H9 (cell line): ENCODE measurements at regions not wholly inside any gene's neighbourhood (a gene's known extent, or its start where the extent isn't known, plus 50 kb on each side); places are given as distances from the start of the nearest gene placed in this dataset.
"Not testable (repeated sequence)": the region's sequence is repeated elsewhere in the genome, so short reads cannot be mapped to it uniquely, and the experiment has no call there.

ENCODE experiments used
- DNase-seq: peaks from one replicate; pipeline ENCODE4 v3.0.0-alpha.2; 2017
- H2AFZ ChIP-seq: one replicate; pipeline ENCODE4 v1.6.1; 2013; ENCODE audit warnings: mild to moderate bottlenecking, low read length, control low read depth, moderate library complexity
- H2AK5ac ChIP-seq: 2 replicates; pipeline ENCODE4 v1.6.1; 2013; ENCODE audit warnings: low read length, control low read depth, mixed read lengths; ENCODE audit not compliant: insufficient read length
- H2BK120ac ChIP-seq: one replicate; pipeline ENCODE4 v1.6.1; 2013; ENCODE audit warnings: low read depth, mild to moderate bottlenecking, low read length, control low read depth, inconsistent platforms; ENCODE audit not compliant: poor library complexity, severe bottlenecking
- H2BK12ac ChIP-seq: 2 replicates; pipeline ENCODE4 v1.6.1; 2013; ENCODE audit warnings: low read length, control low read depth, mixed read lengths, low read depth; ENCODE audit not compliant: insufficient read length
- H2BK15ac ChIP-seq: 2 replicates; pipeline ENCODE4 v1.6.1; 2013; ENCODE audit warnings: low read depth, low read length, control low read depth
- H2BK20ac ChIP-seq: one replicate; pipeline ENCODE4 v1.6.1; 2013; ENCODE audit warnings: low read depth, mild to moderate bottlenecking, low read length, control low read depth, inconsistent platforms; ENCODE audit not compliant: poor library complexity, severe bottlenecking
- H2BK5ac ChIP-seq: 2 replicates; pipeline ENCODE4 v1.6.1; 2013; ENCODE audit warnings: low read length, control low read depth, mixed read lengths; ENCODE audit not compliant: insufficient read length
- H3K14ac ChIP-seq: 2 replicates; pipeline ENCODE4 v1.6.1; 2013; ENCODE audit warnings: low read length, control low read depth; ENCODE audit not compliant: insufficient read depth
- H3K18ac ChIP-seq: 2 replicates; pipeline ENCODE4 v1.6.1; 2013; ENCODE audit warnings: low read depth, mild to moderate bottlenecking, mixed read lengths, low read length, control low read depth; ENCODE audit not compliant: insufficient read length
- H3K23ac ChIP-seq: 2 replicates; pipeline ENCODE4 v1.6.1; 2013; ENCODE audit warnings: low read length, control low read depth, mixed read lengths, low read depth; ENCODE audit not compliant: insufficient read length
- H3K23me2 ChIP-seq: 2 replicates; pipeline ENCODE4 v1.6.1; 2013; ENCODE audit warnings: low read depth, mild to moderate bottlenecking, mixed read lengths, low read length, control low read depth; ENCODE audit not compliant: insufficient read length, poor library complexity, severe bottlenecking
- H3K27ac ChIP-seq: 2 replicates; pipeline ENCODE4 v1.5.1; 2013; ENCODE audit warnings: low read length, control low read depth, mixed read lengths, low read depth; ENCODE audit not compliant: insufficient read length
- H3K27me3 ChIP-seq: 2 replicates; pipeline ENCODE4 v1.6.1; 2013; ENCODE audit warnings: low read length, control low read depth, inconsistent platforms; ENCODE audit not compliant: insufficient read depth
- H3K4ac ChIP-seq: 2 replicates; pipeline ENCODE4 v1.6.1; 2013; ENCODE audit warnings: low read depth, mild to moderate bottlenecking, control low read depth, inconsistent platforms, low read length, moderate library complexity
- H3K4me1 ChIP-seq: 2 replicates; pipeline ENCODE4 v1.6.1; 2013; ENCODE audit warnings: low read length, control low read depth, inconsistent platforms; ENCODE audit not compliant: insufficient read depth
- H3K4me2 ChIP-seq: 2 replicates; pipeline ENCODE4 v1.6.1; 2013; ENCODE audit warnings: low read length, control low read depth, mixed read lengths; ENCODE audit not compliant: insufficient read length, insufficient read depth
- H3K56ac ChIP-seq: 2 replicates; pipeline ENCODE4 v1.6.1; 2013; ENCODE audit warnings: low read depth, mild to moderate bottlenecking, mixed read lengths, low read length, control low read depth; ENCODE audit not compliant: insufficient read length
- H3K79me1 ChIP-seq: 2 replicates; pipeline ENCODE4 v1.6.1; 2013; ENCODE audit warnings: low read depth, mild to moderate bottlenecking, moderate library complexity, low read length, control low read depth, inconsistent platforms; ENCODE audit not compliant: insufficient read depth, poor library complexity, severe bottlenecking
- H3K79me2 ChIP-seq: 2 replicates; pipeline ENCODE4 v1.6.1; 2013; ENCODE audit warnings: low read length, control low read depth, inconsistent platforms; ENCODE audit not compliant: insufficient read depth
- H3K9ac ChIP-seq: 2 replicates; pipeline ENCODE4 v1.6.1; 2013; ENCODE audit warnings: low read length, control low read depth, mixed read lengths; ENCODE audit not compliant: insufficient read length; ENCODE audit errors: extremely low read depth
- H3K9me3 ChIP-seq: one replicate; pipeline ENCODE4 v1.6.1; 2013; ENCODE audit warnings: low read depth, low read length, inconsistent platforms; ENCODE audit not compliant: control insufficient read depth
- H3T11ph ChIP-seq: one replicate; pipeline ENCODE4 v1.6.1; 2013; ENCODE audit warnings: mild to moderate bottlenecking, low read length, control low read depth, inconsistent platforms
- H4K20me1 ChIP-seq: one replicate; pipeline ENCODE4 v1.6.1; 2013; ENCODE audit not compliant: control insufficient read depth, insufficient read length, insufficient read depth
- H4K5ac ChIP-seq: 2 replicates; pipeline ENCODE4 v1.6.1; 2013; ENCODE audit warnings: low read depth, mild to moderate bottlenecking, mixed read lengths, low read length, control low read depth; ENCODE audit not compliant: insufficient read length
- H4K8ac ChIP-seq: replicated peaks from 2 replicates; pipeline ENCODE4 v1.6.1; 2013; ENCODE audit warnings: low read length, control low read depth, mixed read lengths, low read depth; ENCODE audit not compliant: insufficient read length
- H4K91ac ChIP-seq: 2 replicates; pipeline ENCODE4 v1.6.1; 2013; ENCODE audit warnings: low read depth, mild to moderate bottlenecking, moderate library complexity, mixed read lengths, low read length, control low read depth; ENCODE audit not compliant: insufficient read length
- H3K27ac Mint-ChIP-seq, 3 experiments: 2 replicates in 2 of 3; 3 replicates in 1 of 3; pipeline ENCODE4 v1.8.0; 2020 to 2021; ENCODE audit warnings: mixed read lengths in 3 of 3, mild to moderate bottlenecking in 1 of 3, moderate library complexity in 1 of 3
- H3K27me3 Mint-ChIP-seq: 2 replicates; pipeline ENCODE4 v1.8.0; 2021; ENCODE audit warnings: low read depth, mild to moderate bottlenecking, moderate library complexity, mixed read lengths
- H3K36me3 Mint-ChIP-seq, 3 experiments: 2 replicates in 2 of 3; 3 replicates in 1 of 3; pipeline ENCODE4 v1.8.0; 2020 to 2021; ENCODE audit warnings: low read depth in 3 of 3, mixed read lengths in 3 of 3; ENCODE audit not compliant: insufficient read depth in 1 of 3
- H3K4me1 Mint-ChIP-seq, 2 experiments: 2 replicates each; pipeline ENCODE4 v1.8.0; 2020; ENCODE audit warnings: mixed read lengths in 2 of 2
- H3K4me3 Mint-ChIP-seq, 2 experiments: 2 replicates in 1 of 2; 3 replicates in 1 of 2; pipeline ENCODE4 v1.8.0; 2020 to 2021; ENCODE audit warnings: mild to moderate bottlenecking in 2 of 2, mixed read lengths in 2 of 2, moderate library complexity in 1 of 2
- H3K9me3 Mint-ChIP-seq, 2 experiments: 2 replicates in 1 of 2; 3 replicates in 1 of 2; pipeline ENCODE4 v1.8.0; 2020; ENCODE audit warnings: mild to moderate bottlenecking in 2 of 2, mixed read lengths in 2 of 2, moderate library complexity in 1 of 2
- whole genome bisulfite sequencing: extraction: QIAGEN DNeasy Blood & Tissue Kit; methylation state at CpG from one replicate; pipeline ENCODE4 v1.1.7; 2013; ENCODE audit warnings: missing lambda C conversion rate, low lambda C conversion rate, mixed read lengths; ENCODE audit not compliant: insufficient read length; ENCODE audit errors: extremely low coverage; 5-methylcytosine and 5-hydroxymethylcytosine counted together
- TF ChIP-seq, protein P1 (sequence below): fragments of 200-600 bp; sonication (generic); conservative IDR thresholded peaks from 3 replicates; pipeline ENCODE4 v1.8.0; 2021; ENCODE audit warnings: antibody characterized with exemption, mild to moderate bottlenecking

DNA sequence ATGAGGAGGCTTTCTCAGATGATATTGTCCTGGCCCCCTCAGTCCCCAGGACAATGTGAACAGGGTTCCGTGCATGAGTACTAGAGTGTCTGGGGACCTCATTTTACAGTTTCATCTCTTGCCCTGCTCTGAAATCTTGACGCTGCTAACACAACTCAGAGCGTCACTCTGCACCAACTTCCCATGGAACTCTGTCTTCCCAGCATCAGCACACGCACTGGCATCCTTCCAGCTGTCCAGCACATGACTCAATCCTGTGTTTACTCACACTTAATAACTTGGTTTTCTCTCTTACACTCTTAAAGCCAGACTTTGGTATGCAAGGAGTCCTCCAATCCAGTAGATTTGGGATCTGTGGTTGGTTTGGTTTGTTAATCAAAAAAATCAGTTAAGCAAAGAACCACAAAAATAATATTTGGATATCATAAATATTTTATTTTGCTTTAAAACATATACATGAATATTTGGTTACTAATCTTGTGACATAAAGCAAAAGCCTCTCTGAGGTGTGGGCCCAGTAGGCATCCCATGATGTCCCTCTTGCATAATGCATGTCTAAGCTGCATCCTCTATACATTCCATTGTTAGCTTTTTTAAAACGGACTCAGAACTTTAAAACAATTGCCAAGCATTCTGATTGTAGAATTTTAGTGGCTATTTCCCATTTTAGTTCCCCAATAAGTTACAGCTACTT lies 131.0 kb downstream of the CXCL12 start:
- Mint-ChIP-seq H3K9me3 (peaks cover 4 to 6% of the 10 kb centered on the region in 2 experiments; a peak in 4 of 5 replicates), H3K4me1 (peaks cover 18 to 19% of the 10 kb centered on the region in 2 experiments), H3K4me3 (no peak overlapping the region), H3K36me3 (no peaks in the 10 kb centered on the region; a peak in 1 of 7 replicates), H3K27ac (no peak overlapping the region), H3K27me3 (peaks cover 6% of the 10 kb centered on the region)
- H3K27me3 ChIP-seq = no peaks in the 10 kb centered on the region
- no peaks in the 10 kb centered on the region for H3K23me2 ChIP-seq
- WGBS = no CpG with 5 or more reads among the region's 5 CpGs
- H3K79me1 ChIP-seq = no peaks in the 10 kb centered on the region
- H2AFZ ChIP-seq = no peak overlapping the region
- H2BK5ac ChIP-seq = no peak overlapping the region
- H4K8ac ChIP-seq = no peak overlapping the region
- no peak overlapping the region for H2BK12ac ChIP-seq
- H4K20me1 ChIP-seq = no peaks in the 10 kb centered on the region
- H3K4me2 ChIP-seq = no peak overlapping the region
- no peak overlapping the region for H3K4ac ChIP-seq
- H4K5ac ChIP-seq = no peak overlapping the region
- H3K56ac ChIP-seq = no peak overlapping the region
- DNase-seq = no peak
- H3K9me3 ChIP-seq = no peaks in the 10 kb centered on the region
- no peak overlapping the region for H2BK120ac ChIP-seq
- H3K14ac ChIP-seq = no peak overlapping the region
- no peak overlapping the region for H3K27ac ChIP-seq
- no peak overlapping the region for H2BK20ac ChIP-seq
- H3K23ac ChIP-seq = no peak overlapping the region
- H3K4me1 ChIP-seq = no peaks in the 10 kb centered on the region; the same call in 1 of the 2 replicates
- TF ChIP-seq, protein P1, sequence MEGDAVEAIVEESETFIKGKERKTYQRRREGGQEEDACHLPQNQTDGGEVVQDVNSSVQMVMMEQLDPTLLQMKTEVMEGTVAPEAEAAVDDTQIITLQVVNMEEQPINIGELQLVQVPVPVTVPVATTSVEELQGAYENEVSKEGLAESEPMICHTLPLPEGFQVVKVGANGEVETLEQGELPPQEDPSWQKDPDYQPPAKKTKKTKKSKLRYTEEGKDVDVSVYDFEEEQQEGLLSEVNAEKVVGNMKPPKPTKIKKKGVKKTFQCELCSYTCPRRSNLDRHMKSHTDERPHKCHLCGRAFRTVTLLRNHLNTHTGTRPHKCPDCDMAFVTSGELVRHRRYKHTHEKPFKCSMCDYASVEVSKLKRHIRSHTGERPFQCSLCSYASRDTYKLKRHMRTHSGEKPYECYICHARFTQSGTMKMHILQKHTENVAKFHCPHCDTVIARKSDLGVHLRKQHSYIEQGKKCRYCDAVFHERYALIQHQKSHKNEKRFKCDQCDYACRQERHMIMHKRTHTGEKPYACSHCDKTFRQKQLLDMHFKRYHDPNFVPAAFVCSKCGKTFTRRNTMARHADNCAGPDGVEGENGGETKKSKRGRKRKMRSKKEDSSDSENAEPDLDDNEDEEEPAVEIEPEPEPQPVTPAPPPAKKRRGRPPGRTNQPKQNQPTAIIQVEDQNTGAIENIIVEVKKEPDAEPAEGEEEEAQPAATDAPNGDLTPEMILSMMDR = no peak
- H3K79me2 ChIP-seq = no peaks in the 10 kb centered on the region
- H3T11ph ChIP-seq = no peak overlapping the region
- no peak overlapping the region for H2BK15ac ChIP-seq
- H3K18ac ChIP-seq = no peak overlapping the region
- no peak overlapping the region for H4K91ac ChIP-seq
- no peak overlapping the region for H3K9ac ChIP-seq
- H2AK5ac ChIP-seq = no peak overlapping the region

DNA sequence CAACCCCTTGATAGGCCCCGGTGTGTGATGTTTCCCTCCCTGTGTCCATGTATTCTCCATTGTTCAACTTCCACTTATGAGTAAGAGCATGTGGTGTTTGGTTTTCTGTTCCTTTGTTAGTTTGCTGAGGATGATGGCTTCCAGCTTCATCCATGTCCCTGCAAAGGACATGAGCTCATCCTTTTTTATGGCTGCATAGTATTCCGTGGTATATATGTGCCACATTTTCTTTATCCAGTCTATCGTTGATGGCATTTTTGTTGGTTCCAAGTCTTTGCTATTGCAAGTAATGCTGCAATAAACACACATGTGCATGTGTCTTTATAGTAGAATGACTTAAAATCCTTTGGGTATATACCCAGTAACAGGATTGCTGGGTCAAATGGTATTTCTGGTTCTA lies 132.3 kb downstream of the CXCL12 start:
- H3K18ac ChIP-seq, H3K4me1 ChIP-seq, H3K56ac ChIP-seq, H2AFZ ChIP-seq, H3K23ac ChIP-seq, H4K91ac ChIP-seq, H3K9me3 Mint-ChIP-seq, H3K23me2 ChIP-seq, H2AK5ac ChIP-seq, H3K9me3 ChIP-seq, H3K4me2 ChIP-seq, H2BK12ac ChIP-seq, H2BK20ac ChIP-seq, H3K36me3 Mint-ChIP-seq, H4K20me1 ChIP-seq, H2BK15ac ChIP-seq, H3K27me3 ChIP-seq, H3K9ac ChIP-seq, H3K14ac ChIP-seq, H3K79me1 ChIP-seq, H3K4me3 Mint-ChIP-seq, DNase-seq, H3K27ac Mint-ChIP-seq, H3K4me1 Mint-ChIP-seq, H3K27ac ChIP-seq, H4K8ac ChIP-seq, H4K5ac ChIP-seq, H2BK5ac ChIP-seq, H3K4ac ChIP-seq, H2BK120ac ChIP-seq, H3T11ph ChIP-seq, H3K79me2 ChIP-seq: not testable (repeated sequence)
- WGBS = no CpG with 5 or more reads among the region's 3 CpGs
- H3K27me3 Mint-ChIP-seq = peaks cover 14% of the 10 kb centered on the region
